CD1c-positive myeloid dendritic cell (primary cell): ENCODE measurements at regions not wholly inside any gene's neighbourhood (a gene's known extent, or its start where the extent isn't known, plus 50 kb on each side); places are given as distances from the start of the nearest gene placed in this dataset.

ENCODE experiments used
- DNase-seq: peaks from one replicate; pipeline ENCODE4 v3.0.0-alpha.2; 2016; ENCODE audit errors: extremely low spot score

GRCh38 chr20:62581308-62581707 lies 61.0 kb upstream of the SLCO4A1 start:
- DNase-seq, result no peak

- no peak for DNase-seq
Measured at GRCh38 chr20:62581806-62582205, 60.5 kb upstream of the SLCO4A1 start.

- DNase-seq, result no peak
Measured at GRCh38 chr20:62583424-62583920, 58.8 kb upstream of the SLCO4A1 start.

DNA sequence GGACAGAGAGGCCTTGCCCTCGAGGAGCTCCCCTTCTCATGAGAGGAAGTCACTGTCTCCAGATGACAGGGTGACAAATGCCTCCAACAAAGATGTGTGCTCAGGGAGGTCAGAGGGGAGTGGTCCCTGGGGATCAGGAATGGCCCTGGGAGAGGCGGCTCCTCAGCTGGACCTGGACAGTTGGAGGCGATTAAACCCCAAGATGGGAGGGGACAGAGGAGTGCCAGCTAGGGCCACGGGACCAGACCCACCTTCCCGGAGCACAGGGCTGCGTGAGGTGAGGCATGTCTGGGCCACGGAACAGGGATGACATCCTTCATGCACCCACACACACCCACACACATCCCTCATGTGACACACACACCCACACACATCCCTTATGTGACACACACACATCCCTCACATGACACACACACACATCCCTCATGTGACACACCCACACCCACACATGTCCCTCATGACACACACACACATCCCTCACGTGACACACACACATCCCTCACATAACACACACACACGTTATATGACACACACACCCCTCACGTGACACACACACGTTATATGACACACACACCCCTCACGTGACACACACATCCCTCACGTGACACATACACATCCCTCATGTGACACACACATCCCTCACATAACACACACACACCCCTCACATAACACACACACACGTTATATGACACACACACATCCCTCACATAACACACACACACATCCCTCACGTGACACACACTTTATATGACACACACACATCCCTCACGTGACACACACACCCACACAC lies 57.4 kb upstream of the SLCO4A1 start:
- DNase-seq, result no peak

GRCh38 chr20:62585461-62585970 lies 56.8 kb upstream of the SLCO4A1 start:
- DNase-seq, result no peak

- DNase-seq, result no peak
Measured at GRCh38 chr20:62586799-62587198, 55.5 kb upstream of the SLCO4A1 start.

- peak; percentile 70 for DNase-seq
Measured at GRCh38 chr20:62587757-62588402, 54.4 kb upstream of the SLCO4A1 start.

DNA sequence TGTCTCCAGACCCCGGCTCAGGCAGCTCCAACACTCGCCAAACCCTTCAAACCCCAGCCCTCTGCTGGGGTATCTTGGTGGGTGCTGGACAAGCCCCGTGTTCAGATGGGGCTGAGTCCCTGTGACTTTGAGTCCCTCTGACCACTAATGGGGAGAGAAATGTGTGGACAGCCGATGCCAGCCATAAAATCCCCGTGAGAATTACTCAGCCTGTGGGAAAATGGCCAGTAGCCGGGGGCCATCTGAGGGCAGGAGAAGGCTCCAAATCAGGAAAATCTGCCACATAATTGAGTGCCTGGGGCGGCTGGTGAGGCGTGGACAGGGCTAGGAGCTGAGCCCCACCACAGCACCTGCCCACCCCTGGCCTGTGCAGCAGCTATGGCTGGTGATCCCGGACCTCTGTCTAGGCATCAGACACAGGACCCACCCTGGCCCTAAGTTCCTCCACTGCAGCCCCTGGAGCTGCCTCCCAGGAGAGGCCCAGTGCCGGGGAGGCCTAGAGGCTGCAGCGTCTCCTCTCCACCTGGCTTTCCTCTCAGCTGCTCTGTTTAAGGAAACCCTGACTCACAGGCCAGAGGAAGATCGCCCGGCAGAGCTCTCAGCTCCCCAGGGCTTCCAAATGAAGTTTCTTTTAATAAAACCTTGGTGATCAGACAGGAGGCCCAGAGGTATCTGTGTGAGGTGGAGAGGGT lies 53.7 kb upstream of the SLCO4A1 start:
- DNase-seq, result no peak

GRCh38 chr20:62589150-62589498 lies 53.2 kb upstream of the SLCO4A1 start:
- no peak for DNase-seq

DNA sequence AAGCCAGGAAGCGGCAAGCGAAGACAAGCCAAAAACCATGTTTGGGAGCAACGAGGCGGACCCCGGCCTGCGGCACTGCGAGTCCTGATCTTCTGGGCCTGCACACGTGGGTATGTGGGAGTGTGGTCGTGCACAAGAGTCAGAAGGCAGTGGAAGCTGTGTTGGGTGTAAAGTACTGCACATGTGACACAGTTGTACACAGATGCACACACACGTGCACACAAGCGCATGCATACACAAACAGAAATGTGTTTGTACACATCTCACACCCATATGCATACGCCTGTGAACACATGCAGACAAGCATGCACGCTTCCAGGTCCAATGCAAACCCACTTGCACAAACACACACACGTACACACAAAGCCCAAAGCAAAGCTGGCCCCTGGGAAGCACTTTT lies 52.6 kb upstream of the SLCO4A1 start:
- DNase-seq, result no peak

DNA sequence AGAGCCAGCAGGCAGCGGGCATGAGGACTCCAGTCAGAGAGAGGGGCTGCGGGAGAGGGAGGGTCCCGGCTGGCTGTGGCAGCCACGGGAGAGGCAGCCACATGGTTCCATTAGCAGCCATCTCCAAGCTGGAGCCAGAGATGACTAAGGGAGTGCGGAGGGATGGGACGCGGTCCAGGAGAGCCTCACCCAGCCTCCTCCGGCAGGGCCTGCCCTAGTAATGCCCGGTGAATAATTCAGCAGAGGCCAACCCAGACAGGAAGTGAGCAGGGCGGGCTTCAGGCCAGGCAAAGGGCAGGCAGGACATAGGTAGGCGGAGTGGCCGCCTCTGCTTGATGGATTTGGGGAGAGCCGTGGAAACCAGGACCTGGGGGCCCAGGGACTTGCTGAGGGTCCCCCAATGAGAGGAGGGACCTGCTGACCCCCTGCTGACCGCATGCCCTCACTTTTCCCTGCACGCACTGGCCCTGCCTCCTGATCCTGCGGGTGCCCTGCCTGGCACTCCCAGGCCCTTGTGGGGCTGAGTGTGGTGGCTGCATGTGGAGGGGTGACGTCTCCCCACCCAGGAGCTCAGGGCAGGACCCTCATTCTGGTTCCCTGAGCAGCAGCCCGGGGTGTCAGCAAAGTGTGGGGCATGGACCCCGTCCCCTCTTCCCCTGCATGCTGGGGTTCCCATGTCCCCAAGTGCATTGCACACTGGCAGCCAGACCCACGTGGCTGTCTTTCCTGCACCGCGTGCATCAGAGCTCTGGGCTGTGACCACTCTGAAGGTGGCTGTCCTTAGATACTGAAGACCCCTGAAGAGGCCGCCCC lies 51.8 kb upstream of the SLCO4A1 start:
- DNase-seq, result peak; percentile 47

GRCh38 chr20:62591122-62591468 lies 51.2 kb upstream of the SLCO4A1 start:
- no peak for DNase-seq

GRCh38 chr20:62591591-62591990 lies 50.7 kb upstream of the SLCO4A1 start:
- DNase-seq, result no peak
